Transverse colon (tissue), 3 donors: ENCODE measurements at regions not wholly inside any gene's neighbourhood (a gene's known extent, or its start where the extent isn't known, plus 50 kb on each side); places are given as distances from the start of the nearest gene placed in this dataset.

Experiments used
- POLR2A ChIP-seq: fragments of 450-650 bp; IDR thresholded peaks from one replicate; pipeline ENCODE4 v1.6.1; 2016; ENCODE audit warnings: antibody characterized with exemption, mild to moderate bottlenecking, moderate library complexity
- TF ChIP-seq, protein P1 (sequence below), 5 experiments: fragments of 200-600 bp in 3 of 5; fragments of 450-650 bp in 2 of 5; sonication (generic) in 3 of 5; IDR thresholded peaks; 1 replicate in 2 of 5; 2 replicates in 3 of 5; pipeline ENCODE4 v1.5.1; 2016 to 2017; ENCODE audit warnings: antibody characterized with exemption in 5 of 5, inconsistent platforms in 3 of 5, mild to moderate bottlenecking in 2 of 5, moderate library complexity in 1 of 5

DNA sequence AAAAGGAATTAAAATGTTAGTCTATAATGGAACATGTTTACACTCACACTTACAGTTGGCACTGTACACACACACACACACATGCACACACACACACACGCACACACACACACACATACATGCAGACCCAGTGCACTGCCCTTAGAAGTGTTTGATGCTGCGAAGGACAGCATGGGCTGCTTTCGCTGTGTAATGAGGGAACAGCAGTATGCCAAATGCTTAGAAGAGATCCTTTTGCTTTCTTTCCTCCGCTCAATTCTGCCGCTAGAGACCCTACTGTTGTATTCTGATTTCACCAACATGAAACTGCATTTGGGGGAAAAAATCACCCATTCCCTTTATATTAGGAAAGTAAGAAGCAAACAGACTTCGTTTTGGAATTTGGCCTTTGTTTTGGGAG, 217.9 kb downstream of the ENGASE start:
- no peak for TF ChIP-seq POLR2A
- TF ChIP-seq, protein P1, sequence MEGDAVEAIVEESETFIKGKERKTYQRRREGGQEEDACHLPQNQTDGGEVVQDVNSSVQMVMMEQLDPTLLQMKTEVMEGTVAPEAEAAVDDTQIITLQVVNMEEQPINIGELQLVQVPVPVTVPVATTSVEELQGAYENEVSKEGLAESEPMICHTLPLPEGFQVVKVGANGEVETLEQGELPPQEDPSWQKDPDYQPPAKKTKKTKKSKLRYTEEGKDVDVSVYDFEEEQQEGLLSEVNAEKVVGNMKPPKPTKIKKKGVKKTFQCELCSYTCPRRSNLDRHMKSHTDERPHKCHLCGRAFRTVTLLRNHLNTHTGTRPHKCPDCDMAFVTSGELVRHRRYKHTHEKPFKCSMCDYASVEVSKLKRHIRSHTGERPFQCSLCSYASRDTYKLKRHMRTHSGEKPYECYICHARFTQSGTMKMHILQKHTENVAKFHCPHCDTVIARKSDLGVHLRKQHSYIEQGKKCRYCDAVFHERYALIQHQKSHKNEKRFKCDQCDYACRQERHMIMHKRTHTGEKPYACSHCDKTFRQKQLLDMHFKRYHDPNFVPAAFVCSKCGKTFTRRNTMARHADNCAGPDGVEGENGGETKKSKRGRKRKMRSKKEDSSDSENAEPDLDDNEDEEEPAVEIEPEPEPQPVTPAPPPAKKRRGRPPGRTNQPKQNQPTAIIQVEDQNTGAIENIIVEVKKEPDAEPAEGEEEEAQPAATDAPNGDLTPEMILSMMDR (IDR thresholded peaks at IDR 0.05) = no peak
